Ammon's horn (tissue), 1 donor: ENCODE measurements at regions not wholly inside any gene's neighbourhood (a gene's known extent, or its start where the extent isn't known, plus 50 kb on each side); places are given as distances from the start of the nearest gene placed in this dataset.

Source experiments
- DNase-seq: peaks from one replicate; pipeline ENCODE4 v3.0.0-alpha.2; 2016; ENCODE audit warnings: low spot score

DNA sequence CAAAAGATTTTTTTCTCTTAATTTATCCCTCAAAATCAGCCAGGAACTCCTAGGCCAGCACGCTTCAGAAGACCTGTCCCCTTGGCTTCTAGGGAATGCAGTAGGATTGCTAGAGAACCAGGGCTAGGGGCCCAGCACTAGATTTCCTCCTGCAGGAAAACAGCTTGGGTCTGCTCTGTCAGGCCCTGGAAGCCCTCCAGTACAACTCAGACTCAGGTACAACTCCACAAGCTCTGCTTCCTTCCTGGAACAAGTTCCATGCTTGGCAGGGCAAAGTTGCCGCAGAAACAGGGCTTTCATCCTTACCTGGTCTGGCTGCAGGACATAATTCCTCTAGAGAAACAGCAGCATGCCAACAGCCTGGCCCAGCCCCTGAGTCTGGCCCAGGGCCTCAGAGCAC is 96.1 kb upstream of the CTNNB1 start:
- DNase-seq = no peak

DNA sequence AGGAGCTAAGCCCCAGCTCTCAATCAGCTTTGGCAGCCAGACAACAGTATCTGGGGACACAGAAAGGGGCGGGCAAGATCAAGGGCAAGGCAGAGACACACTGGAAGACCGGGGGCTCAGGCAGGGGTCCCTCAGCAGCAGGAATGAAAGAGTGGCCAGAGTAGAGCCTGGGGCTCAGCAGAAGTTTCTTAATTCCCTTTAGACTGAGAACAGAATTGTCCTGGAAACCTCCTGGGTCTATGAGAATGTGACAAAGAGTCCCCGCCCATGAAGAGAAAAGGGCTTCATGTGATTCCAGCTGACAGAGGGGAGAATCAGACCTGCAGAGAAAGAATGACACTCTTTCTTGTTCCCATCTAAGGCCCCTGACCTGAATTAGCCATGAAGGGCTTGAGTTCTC is 95.2 kb upstream of the CTNNB1 start:
- DNase-seq = no peak

DNA sequence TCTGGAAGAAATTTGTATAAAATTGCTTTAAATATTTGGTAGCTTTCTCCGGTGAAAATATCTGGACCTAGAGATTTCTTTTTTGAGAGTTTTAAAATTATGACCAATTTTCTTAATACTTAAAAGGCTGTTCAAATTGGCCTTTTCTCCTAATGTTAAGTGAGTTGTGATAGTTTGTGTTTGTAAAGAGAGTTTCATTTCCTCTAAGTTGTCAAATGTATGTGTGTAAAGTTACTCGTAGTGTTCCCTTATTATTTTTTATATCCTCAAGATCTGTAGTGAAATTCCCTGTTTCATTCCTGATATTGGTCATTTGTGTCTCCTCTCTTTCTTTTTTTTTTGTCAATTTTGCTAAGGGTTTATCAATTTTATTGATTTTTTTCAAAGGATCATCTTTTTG is 92.6 kb upstream of the CTNNB1 start:
- DNase-seq = no peak

DNA sequence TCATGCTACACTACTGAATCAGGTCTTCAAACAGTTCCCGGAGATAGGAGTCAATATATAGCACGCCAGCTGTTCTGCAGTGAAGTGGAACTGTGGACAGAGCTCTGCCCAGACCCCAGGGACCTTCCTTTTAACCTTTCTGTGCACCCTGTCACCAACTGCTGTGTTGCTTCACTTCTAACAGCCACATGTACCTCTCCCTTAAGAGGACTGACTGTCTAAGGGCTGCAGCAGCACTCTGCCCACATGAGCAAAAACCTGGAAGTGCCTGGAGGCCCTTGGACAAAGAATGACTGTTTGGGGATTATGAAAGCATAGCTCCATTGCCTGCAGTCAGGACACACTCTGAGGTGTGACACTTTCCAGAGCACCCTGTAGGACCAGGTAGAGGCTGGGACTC is 88.3 kb upstream of the CTNNB1 start:
- DNase-seq = no peak

DNA sequence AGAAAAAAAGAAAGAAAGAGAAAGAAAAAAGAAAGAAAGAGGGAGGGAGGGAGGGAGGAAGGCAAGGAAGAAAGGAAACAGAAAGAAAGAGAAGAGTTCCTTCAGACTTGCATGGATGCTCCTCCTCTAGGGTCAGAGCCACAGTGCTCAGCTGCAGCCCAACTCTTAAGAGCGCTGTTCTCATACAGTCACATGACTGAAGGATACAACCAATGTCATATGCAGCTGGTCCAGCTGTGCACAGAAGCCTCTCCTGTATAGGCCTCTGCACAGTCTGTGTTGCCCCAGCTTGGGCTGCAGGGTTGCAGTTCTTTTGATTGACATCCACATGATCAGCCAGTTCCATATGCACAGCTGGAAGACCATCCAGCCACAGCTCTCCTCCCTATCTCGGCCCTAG is 86.8 kb upstream of the CTNNB1 start:
- no peak for DNase-seq

DNA sequence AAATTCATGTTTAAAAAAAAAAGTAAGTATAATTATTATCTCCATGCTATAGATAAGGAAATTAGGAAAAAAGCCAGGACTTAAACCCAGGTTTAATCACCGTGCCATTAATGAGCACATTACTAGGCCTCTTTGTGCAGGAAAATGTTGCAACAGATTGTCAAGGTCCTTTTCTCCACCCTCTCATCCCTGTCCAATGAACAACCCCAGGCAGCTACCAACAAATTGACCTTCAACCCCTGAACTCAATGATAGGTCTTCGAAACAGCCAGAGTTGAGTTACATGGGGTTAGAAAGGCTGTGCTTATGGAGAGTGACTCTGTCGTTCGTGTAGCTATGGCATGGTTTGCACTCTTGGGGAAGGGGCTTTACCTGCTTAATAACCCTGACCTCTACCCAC is 84.2 kb upstream of the CTNNB1 start:
- no peak for DNase-seq

DNA sequence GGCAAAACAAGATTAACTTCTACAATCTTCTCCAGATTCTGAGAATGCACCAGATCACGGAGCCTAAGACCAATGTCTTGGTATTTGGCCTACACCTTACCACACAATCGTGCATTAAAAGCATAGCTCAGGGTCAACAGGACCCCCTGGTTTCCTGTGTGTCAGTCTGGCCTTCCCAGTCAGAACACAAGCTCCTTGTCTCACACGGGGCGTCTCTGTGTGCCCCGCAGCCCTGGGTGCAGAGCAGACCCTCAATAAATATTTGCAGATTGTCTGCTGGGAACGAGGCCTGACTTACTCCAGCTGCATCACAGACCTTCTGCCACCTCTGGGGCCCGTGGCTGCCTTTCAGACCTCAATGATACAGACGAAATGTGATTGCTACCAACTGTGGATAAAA is 82.5 kb upstream of the CTNNB1 start:
- no peak for DNase-seq

DNA sequence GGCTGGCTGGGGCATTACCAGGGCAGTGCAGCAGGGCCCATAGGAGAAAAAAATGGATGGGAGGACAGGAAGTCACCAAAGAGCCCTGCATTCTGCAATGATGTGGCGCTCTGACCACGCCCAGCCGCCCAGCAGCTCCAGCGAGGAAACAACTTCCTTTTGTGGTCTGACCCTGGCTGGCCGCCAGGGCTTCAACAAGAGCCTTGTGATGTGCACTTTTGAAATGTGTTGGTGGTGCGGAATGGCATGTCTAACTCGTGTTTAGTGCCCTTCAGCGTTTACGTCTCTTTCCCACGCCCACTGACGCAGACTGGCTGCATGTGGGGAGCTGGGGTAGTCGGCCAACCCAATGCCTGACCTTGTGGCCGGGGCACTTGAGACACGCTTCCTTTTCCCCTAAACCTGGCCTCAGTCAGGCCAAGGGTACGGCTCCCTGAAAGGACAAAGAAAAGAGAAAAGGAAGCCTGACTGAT is 81.9 kb upstream of the CTNNB1 start:
- DNase-seq = peak; percentile 87

DNA sequence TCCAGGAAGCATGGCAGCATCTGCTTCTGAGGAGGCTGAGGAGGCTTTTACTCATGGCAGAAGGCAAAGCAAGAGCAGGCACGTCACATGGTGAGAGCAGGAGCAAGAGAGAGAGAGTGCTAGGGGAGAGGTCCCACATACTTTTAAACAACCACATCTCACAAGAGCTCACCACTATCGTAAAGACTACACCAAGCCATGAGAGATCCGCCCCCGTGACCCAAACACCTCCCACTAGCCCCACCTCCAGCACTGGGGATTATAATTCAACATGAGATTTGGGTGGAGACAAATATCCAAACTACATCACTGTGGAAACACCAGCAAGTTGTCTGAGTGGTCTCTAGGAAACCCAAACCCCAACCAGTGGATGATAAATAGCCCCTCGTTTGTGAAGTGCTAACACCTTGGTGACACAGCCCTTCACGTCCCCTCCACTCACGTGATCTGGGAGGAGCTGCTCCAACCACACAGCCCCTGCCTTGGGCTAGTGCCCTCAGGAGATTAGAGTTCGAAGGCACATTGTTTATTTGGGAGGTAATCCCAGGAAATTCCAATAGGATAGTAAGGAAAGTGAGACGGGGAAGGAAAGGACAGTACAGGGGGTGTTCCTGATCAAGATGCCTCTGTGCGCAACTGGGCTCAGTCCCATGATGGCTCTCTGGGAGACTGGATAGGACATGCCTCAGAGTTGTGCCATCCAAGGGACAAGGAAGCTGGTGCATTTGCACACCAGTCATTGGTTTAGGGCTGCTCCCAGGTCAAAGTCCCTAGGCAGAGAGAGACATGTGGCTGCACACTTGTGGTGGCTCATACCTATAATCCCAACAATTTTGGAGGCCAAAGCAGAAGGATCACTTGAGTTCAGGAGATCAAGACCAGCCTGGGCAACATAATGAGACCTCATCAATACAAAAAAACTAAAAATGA is 80.6 kb upstream of the CTNNB1 start:
- no peak for DNase-seq

DNA sequence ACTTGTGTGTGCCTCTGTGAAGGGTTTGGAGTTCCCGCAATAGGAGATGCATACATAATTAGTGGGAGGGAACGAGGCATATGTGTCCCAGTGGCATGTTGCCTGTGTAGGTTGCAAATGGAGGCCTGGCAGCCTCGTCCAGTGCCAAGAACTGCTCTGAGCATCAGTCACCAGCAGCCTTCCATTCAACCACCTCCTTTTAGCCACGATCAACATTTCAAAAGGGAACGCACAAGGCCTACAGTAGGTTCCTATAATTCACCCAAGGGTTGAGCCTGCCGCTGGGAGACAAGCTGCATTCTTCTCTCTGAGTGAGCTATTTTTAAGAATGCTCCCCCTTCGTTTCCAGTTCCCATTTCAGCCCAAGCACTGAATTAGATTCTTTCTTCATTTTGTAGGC is 78.8 kb upstream of the CTNNB1 start:
- peak; percentile 53 for DNase-seq

DNA sequence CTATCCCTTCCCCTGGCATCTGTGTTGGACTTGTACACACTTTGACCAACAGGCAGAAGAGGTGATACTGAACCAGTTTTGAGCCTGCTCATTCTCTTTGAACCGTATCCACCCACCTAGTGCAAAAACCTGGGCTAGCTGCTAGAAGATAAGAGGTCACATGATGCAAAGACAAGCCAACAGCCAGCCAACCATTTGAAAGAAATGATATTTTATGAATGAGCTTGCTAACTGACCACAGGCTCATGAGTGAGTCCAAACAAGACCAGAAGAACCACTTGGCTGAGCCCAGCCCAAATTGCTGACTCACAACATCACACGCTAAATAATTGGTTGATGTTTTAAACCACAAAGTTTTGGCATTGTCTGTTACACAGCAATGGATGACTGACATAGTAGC is 74.0 kb upstream of the CTNNB1 start:
- DNase-seq = no peak

DNA sequence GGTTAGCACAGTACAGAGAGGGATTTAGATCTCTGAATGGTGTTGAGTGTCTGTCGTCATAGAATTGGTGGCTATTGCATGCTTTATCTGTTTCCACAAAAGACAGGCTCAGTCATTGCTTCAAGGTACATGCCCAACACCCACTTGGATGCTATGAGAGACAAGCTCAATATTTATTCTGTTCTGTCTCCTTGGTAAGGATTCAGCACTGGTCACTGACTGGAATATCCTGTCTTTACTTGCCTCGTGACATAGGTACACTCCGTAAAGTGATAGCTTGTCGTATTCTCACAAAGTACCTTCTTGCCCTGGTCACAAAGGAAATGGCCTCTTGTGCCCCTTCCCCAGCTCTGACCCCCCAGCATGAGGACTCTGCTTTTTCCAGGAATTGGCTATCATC is 72.8 kb upstream of the CTNNB1 start:
- no peak for DNase-seq

DNA sequence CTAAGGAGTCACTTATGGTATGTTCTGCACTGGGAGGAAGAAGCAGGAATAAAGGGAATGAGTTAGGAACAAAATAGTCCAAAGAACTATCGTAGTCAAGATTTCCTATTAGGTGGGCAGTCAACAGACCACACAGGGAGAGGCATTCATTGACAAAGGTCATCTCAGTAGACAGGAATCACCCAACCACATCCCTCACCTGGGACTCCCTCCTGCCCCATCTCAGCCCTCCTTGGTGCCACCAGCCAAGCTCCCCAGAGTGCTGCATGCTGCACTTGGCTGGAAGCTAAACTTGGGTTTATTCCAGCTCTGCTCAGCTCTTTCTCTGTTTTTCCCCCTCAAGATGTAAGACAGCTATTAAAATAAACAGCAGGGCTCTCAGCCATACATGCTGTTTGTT is 72.3 kb upstream of the CTNNB1 start:
- DNase-seq = no peak

DNA sequence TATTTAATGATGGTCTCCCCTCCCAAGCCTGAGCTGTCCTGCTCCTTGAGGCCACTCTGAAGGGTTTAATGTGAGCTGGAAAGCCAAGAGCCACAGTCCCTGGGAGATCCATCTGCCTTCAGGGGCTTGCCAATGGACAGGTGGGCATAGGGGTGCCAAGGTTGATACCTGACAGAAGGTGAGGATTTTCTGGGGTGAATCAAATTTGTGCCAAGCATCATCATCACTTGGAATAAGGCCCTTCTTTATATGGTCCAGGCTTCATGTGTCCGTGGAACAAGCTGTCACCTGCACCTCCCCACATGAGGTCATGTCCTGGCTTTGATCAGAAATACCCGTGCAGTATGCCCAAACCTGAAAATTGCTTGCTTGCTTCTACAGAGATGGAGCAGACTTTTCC is 71.9 kb upstream of the CTNNB1 start:
- DNase-seq = no peak

DNA sequence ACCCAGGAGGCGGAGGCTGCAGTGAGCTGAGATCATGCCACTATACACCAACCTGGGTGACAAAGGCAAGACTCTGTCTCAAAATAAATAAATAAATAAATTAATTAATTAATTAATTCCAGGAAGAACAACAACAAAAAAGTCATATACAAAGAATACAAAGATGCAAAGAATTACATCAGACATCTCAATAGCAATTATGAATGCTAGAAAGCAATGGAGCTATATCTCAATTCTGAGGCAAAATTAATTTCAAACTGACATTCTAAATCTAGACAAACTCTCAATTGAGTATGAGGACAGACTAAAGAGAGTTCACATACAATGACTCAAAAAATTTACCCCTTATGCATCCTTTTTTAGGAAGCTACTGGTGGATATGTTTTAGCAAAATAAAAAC is 69.6 kb upstream of the CTNNB1 start:
- DNase-seq = no peak

DNA sequence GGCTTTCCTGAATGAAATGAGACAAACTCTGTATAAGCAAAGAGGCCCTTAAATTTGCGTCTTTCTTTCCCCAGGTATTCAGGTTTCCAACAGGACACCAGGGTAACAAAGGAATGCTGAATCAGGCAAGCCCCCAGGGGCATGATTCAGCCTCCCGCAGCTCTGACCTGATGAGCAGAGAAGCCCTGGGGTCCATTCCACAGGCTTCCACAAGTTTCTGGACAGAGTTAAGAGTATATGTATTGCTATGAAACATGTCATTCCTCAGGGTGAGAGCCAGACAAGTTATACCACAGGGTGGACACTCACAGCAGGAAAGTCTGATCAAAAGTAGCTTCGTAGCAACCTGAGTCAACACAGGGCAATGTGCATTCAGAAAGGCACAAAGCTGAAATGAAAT is 68.1 kb upstream of the CTNNB1 start:
- no peak for DNase-seq

DNA sequence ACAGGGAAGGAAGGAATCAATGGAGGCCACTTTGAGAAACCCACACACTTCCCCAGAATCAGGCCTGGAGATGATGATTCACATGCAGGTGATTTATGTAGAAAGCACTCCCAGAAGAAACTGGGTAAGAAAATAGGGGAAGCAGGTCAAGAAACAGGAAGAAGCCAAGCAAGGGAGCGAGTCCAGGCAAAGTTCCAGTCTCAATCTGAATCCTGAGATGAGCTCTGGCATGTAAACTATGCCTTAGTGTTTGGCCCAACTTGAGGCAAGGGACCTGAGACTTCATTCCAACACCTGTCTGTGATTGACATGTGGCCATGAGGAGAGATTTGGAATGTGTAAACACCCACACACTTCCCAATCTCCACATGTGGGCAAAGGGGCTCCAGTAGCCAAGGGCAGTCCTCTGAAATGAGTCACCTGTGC is 61.6 kb upstream of the CTNNB1 start:
- no peak for DNase-seq

DNA sequence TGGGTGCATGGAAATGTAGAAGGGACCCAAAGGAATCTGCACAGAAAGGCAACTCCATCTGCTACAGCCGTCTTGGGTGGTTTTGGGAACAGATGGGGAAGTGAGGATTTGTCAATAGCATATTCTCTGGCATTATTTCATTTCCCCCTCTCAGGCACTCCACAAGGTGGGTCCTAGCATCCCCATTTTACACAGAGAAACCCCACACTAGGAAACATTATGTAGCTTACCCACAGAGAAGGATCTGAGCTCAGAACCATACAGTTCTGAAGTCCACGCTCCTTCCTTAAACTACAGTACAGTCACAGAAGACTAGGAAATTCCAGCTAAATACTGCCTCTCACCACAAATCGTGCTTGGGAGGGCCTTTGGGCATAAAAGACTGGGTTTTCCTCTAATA is 61.2 kb upstream of the CTNNB1 start:
- DNase-seq = no peak

DNA sequence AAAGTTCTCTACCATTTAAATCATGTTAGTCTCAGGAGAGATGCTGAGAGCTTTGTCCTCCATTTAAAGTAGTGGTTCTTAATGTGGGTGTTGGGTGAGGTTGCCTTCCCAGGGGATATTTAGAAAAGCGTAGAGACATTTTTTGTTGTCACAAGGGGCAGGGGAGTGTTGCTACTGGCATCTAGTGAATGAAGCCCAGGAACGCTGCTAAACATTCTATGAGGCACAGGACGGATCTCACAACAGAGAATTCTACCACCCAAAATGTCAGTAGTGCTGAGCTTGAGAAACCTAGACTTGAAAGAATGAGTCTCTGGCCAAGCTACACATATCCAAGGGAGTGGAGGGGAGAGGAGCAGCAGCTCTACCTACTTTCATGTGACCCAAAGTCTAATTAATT is 60.7 kb upstream of the CTNNB1 start:
- no peak for DNase-seq

DNA sequence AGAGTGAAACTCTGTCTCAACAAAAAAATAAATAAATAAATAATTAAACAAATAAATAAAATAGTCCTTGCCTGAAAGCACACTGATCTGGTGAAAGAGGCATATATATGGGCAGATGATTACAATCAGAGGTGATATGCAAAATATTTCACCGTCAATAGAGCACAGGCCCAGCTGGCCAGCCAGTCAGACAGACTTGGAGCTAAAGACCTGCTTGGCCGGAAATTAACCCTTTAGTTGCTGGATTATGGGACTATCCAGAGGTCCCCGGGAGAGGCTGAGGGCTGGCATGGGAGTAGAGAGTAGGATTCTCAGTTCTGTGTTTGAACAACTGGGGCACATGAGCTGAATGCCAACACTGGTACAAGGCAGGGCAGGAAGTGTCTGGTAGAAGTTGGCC is 59.1 kb upstream of the CTNNB1 start:
- no peak for DNase-seq

DNA sequence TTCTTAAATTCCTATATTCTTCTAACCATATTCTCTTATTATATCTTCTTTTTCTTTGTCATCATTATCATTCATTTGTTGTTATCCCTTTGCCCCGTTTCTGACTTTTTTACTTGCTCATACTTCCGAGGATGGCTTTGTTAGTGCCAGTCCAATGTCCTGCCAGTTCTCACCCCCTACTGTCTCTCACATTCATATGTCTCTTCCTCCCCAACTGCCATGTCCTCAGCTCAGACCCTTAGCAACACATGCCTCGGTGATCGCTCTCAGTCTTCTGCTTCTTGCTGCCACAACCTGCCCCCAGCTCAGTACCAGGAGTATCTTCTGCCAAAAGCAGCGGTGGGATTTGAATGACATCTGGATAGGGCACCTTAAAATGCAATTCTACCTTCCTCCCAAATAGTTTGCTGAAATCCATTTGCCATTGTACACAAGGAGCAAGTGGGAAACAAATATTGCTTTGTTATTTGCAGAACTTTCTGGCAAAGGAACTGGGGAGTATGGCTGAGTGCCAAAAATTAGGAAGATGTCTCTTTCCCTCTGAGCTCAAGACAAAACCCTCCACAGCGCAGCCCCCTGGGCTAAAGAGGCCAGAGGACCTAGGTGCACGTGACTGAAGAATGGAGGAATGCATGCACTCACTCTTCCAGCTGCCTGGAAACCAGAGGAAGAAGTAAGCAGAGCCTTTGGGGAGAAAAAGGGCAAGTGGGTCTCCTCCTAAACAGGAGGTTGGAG is 57.7 kb upstream of the CTNNB1 start:
- no peak for DNase-seq

DNA sequence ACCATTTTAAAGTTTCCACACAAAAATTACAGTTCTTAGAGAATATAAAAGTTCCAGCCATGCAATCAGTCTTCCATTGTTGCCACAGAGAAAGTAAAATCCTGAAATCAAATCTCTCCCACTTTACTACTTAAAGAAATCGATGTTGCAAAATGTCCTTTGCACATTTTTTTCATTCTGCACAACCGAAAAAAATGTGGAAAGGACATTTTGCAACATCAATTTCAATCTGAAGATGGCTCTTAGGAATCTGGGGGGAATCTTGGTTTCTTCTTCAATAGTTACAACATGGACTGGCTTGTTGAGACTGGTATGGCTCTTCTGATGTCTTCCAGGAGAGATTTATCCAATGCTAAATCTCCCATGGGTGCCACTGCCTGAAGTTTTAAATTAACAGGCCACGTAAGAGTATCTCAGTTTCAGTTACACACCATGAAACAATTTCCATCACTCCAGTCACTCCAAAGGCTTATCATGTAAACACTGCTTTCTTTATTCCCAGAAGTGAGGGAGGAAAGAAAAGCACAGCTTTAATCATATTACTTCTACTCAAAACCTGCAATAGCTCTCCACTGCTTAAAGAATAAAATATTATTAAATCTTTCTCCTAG is 55.8 kb upstream of the CTNNB1 start:
- DNase-seq = no peak

DNA sequence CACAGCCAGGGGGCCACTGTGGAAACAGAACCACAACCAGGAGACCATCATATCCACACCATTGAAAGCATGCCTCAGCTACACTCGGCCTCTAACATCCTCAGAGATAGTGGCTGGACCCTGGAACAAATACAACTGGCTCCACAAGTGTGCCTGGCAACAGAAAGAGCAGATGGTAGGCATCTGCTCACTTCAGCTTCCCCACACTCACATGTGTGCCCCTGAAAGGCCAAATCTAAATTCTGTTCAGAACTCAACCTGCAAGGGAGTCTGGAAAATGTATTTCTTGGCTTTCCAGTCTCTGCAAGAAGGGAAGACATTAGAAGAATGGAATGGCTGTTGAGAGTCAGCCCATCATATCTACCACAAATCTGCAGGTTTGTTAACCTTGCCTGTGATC is 54.7 kb upstream of the CTNNB1 start:
- no peak for DNase-seq
